PC-3 (cell line): ENCODE measurements at regions not wholly inside any gene's neighbourhood (a gene's known extent, or its start where the extent isn't known, plus 50 kb on each side); places are given as distances from the start of the nearest gene placed in this dataset.

ENCODE experiments used
- ATAC-seq: fragments of 200-7000 bp; cut with Tn5 transposase; 2 replicates; pipeline ENCODE4 v1.9.1; 2020; ENCODE audit warnings: mild to moderate bottlenecking, moderate library complexity
- BruUV-seq: library from RNA; stranded (reverse); fragments of 400-500 nt; replicated peaks from 2 replicates; lab custom pipeline; 2021; lab: Mats Ljungman, UMichigan
- CTCF ChIA-PET: fragments of 300-600 bp; sonication (Branson Sonifier 250); formaldehyde crosslinking; loops from one replicate; lab custom pipeline; 2022; ENCODE audit warnings: antibody characterized with exemption; lab: Charles Lee
- POLR2A ChIA-PET: fragments of 300-600 bp; sonication (Branson Sonifier 250); formaldehyde crosslinking; loops from one replicate; lab custom pipeline; 2022; ENCODE audit warnings: antibody characterized with exemption; ENCODE audit not compliant: unreplicated experiment; lab: Charles Lee
- DNase-seq: peaks from one replicate; pipeline ENCODE4 v3.0.0-alpha.2; 2015
- H2AFZ ChIP-seq: fragments of 300-600 bp; sonication (generic); 2 replicates; pipeline ENCODE4 v1.6.0; 2016; ENCODE audit warnings: antibody characterized with exemption, low read length
- H3F3A ChIP-seq: fragments of 300-600 bp; sonication (generic); one replicate; pipeline ENCODE4 v1.6.0; 2017; ENCODE audit warnings: antibody characterized with exemption, low read length, control low read depth, mild to moderate bottlenecking; ENCODE audit not compliant: unreplicated experiment
- H3K27ac ChIP-seq: fragments of 300-600 bp; sonication (generic); 2 replicates; pipeline ENCODE4 v1.5.1; 2016; ENCODE audit warnings: mild to moderate bottlenecking, low read length
- H3K27me3 ChIP-seq: fragments of 300-600 bp; sonication (generic); 2 replicates; pipeline ENCODE4 v1.6.1; 2016; ENCODE audit warnings: low read length, mixed read lengths
- H3K36me3 ChIP-seq: fragments of 300-600 bp; sonication (generic); 2 replicates; pipeline ENCODE4 v1.6.1; 2016; ENCODE audit warnings: low read depth, mixed run types, low read length, mixed read lengths
- H3K4me1 ChIP-seq: fragments of 300-600 bp; sonication (generic); 2 replicates; pipeline ENCODE4 v1.5.1; 2016; ENCODE audit warnings: low read length; ENCODE audit not compliant: insufficient read depth
- H3K4me2 ChIP-seq: fragments of 300-600 bp; sonication (generic); 2 replicates; pipeline ENCODE4 v1.6.0; 2016; ENCODE audit warnings: low read length
- H3K4me3 ChIP-seq: fragments of 300-600 bp; sonication (generic); 2 replicates; pipeline ENCODE4 v1.5.1; 2016; ENCODE audit warnings: mild to moderate bottlenecking, low read length, mixed read lengths
- H3K79me2 ChIP-seq: fragments of 300-600 bp; sonication (generic); 2 replicates; pipeline ENCODE4 v1.6.1; 2017; ENCODE audit warnings: low read length, mixed read lengths
- H3K9ac ChIP-seq: fragments of 300-600 bp; sonication (generic); 2 replicates; pipeline ENCODE4 v1.6.0; 2016; ENCODE audit warnings: mild to moderate bottlenecking, low read length
- H3K9me2 ChIP-seq: fragments of 300-600 bp; sonication (generic); replicated peaks from 2 replicates; pipeline ENCODE4 v1.6.1; 2016; ENCODE audit warnings: mixed run types, low read length, mixed read lengths
- H3K9me3 ChIP-seq: fragments of 300-600 bp; sonication (generic); 2 replicates; pipeline ENCODE4 v1.6.1; 2016; ENCODE audit warnings: low read length, mixed read lengths
- H4K20me1 ChIP-seq: fragments of 300-600 bp; sonication (generic); 2 replicates; pipeline ENCODE4 v1.6.1; 2016; ENCODE audit warnings: low read length, mixed read lengths
- EZH2 ChIP-seq: fragments of 300-600 bp; sonication (generic); IDR thresholded peaks from one replicate; pipeline ENCODE4 v1.6.1; 2017; ENCODE audit warnings: antibody characterized with exemption, mild to moderate bottlenecking, low read length; ENCODE audit not compliant: unreplicated experiment
- EZH2phosphoT487 ChIP-seq: fragments of 300-600 bp; sonication (generic); IDR thresholded peaks from 2 replicates; pipeline ENCODE4 v1.6.1; 2018; ENCODE audit warnings: mild to moderate bottlenecking, antibody characterized with exemption, low read length, borderline replicate concordance
- intact Hi-C: fragments of 100-400 bp; cut with micrococcal nuclease; formaldehyde crosslinking; loops from 2 replicates; pipeline ENCODE4 v1.9.0; 2023
- TF ChIP-seq, protein P1 (sequence below): fragments of 300-600 bp; sonication (generic); conservative IDR thresholded peaks from 2 replicates; pipeline ENCODE4 v1.5.1; 2017; ENCODE audit warnings: antibody characterized with exemption, low read depth, mild to moderate bottlenecking, low read length

DNA sequence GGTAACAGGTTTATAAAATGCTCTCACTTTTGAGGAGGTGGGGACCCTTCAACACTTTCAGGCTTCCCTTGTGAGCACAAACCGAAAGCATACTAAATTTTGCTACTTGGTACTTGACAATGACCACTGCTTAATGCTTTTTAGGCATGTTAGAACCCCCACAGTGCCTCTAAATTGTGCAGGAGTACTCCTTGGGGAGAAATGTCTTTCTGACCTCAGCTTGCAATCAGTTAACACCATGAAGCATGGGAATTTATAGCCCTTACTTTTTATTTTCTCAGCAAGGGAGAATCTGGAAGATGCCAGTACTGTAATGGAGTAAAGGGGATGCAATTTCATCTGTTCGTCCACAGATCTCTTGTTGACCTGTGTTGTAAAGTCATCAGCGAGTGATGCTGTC lies 308.9 kb upstream of the TBC1D5 start:
- no TSS peak for BruUV-seq
- ChIA-PET POLR2A (no interaction called here), CTCF (no interaction called here)
- no peak for DNase-seq
- Histone ChIP-seq H3K79me2 (no peaks in the 10 kb centered on the region), H3K9ac (no peak overlapping the region), H3K36me3 (no peaks in the 10 kb centered on the region), H3K27me3 (no peaks in the 10 kb centered on the region), H4K20me1 (no peaks in the 10 kb centered on the region), H3K4me1 (no peaks in the 10 kb centered on the region), H3K4me3 (no peak overlapping the region), H3K9me2 (no peaks in the 10 kb centered on the region), H3K4me2 (no peak overlapping the region), H3F3A (no peaks in the 10 kb centered on the region), H3K27ac (no peak overlapping the region), H2AFZ (0 out of 2 replicates have a peak overlapping the region, but pooled peaks have one; percentile 25), H3K9me3 (no peaks in the 10 kb centered on the region)
- ATAC-seq: no peak
- intact Hi-C loops: no loop called here
- TF ChIP-seq, protein P1, sequence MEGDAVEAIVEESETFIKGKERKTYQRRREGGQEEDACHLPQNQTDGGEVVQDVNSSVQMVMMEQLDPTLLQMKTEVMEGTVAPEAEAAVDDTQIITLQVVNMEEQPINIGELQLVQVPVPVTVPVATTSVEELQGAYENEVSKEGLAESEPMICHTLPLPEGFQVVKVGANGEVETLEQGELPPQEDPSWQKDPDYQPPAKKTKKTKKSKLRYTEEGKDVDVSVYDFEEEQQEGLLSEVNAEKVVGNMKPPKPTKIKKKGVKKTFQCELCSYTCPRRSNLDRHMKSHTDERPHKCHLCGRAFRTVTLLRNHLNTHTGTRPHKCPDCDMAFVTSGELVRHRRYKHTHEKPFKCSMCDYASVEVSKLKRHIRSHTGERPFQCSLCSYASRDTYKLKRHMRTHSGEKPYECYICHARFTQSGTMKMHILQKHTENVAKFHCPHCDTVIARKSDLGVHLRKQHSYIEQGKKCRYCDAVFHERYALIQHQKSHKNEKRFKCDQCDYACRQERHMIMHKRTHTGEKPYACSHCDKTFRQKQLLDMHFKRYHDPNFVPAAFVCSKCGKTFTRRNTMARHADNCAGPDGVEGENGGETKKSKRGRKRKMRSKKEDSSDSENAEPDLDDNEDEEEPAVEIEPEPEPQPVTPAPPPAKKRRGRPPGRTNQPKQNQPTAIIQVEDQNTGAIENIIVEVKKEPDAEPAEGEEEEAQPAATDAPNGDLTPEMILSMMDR: no peak
- TF ChIP-seq EZH2 (no peak), EZH2phosphoT487 (no peak)

- CTCF ChIA-PET: no interaction called here
Observed at GRCh38 chr3:18049096-18049495, 306.7 kb upstream of the TBC1D5 start.

DNA sequence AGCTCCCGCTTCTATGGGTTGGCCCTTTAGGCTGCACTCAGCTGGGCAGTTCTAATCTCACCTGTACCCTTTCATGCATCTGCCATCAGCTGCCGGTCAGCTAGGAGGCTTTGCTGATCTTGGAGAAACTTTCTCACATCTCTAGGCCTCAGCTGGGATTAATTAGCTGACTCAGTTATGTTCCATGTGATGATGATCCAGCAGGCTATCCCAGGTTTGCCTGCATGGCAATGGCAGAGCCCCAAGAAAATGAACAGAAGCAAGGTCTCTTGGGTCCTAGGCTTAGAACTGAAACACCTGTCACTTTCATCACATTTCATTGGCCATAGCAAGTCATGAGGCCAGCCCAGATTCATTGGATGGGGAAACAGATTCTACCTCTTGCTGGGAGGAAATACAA lies 304.6 kb upstream of the TBC1D5 start:
- no peaks in the 10 kb centered on the region for H3K4me1 ChIP-seq
- CTCF ChIA-PET: no interaction called here
- BruUV-seq: no TSS peak
- POLR2A ChIA-PET: no interaction called here
- H3K9me3 ChIP-seq: no peaks in the 10 kb centered on the region
- no peak for DNase-seq
- no peak for ATAC-seq
- no peaks in the 10 kb centered on the region for H3F3A ChIP-seq
- H3K36me3 ChIP-seq: no peaks in the 10 kb centered on the region
- intact Hi-C loops: no loop called here
- H3K27me3 ChIP-seq: no peaks in the 10 kb centered on the region
- no peaks in the 10 kb centered on the region for H3K9me2 ChIP-seq
- H4K20me1 ChIP-seq: no peaks in the 10 kb centered on the region
- no peak overlapping the region for H2AFZ ChIP-seq
- H3K9ac ChIP-seq: no peak overlapping the region
- no peak for TF ChIP-seq EZH2
- TF ChIP-seq, protein P1: no peak
- TF ChIP-seq EZH2phosphoT487: no peak
- H3K4me2 ChIP-seq: no peak overlapping the region
- H3K27ac ChIP-seq: no peak overlapping the region
- no peaks in the 10 kb centered on the region for H3K79me2 ChIP-seq
- H3K4me3 ChIP-seq: no peak overlapping the region

More at GRCh38 chr3:18049096-18049495, 306.7 kb upstream of the TBC1D5 start:
- no peaks in the 10 kb centered on the region for H4K20me1 ChIP-seq
- no peak for DNase-seq
- H2AFZ ChIP-seq: no peak overlapping the region
- intact Hi-C loops: no loop called here
- no peaks in the 10 kb centered on the region for H3K79me2 ChIP-seq
- no peaks in the 10 kb centered on the region for H3F3A ChIP-seq
- ATAC-seq: no peak
- no peaks in the 10 kb centered on the region for H3K36me3 ChIP-seq
- H3K9me2 ChIP-seq: no peaks in the 10 kb centered on the region
- H3K9me3 ChIP-seq: no peaks in the 10 kb centered on the region
- no TSS peak for BruUV-seq
- no peaks in the 10 kb centered on the region for H3K27me3 ChIP-seq
- H3K4me2 ChIP-seq: no peak overlapping the region
- no peak overlapping the region for H3K4me3 ChIP-seq
- no peak overlapping the region for H3K9ac ChIP-seq
- POLR2A ChIA-PET: no interaction called here
- H3K4me1 ChIP-seq: no peaks in the 10 kb centered on the region
- H3K27ac ChIP-seq: no peak overlapping the region
- TF ChIP-seq EZH2phosphoT487: no peak
